ENCODE measurements at regions not wholly inside any gene's neighbourhood (a gene's known extent, or its start where the extent isn't known, plus 50 kb on each side); places are given as distances from the start of the nearest gene placed in this dataset.

GRCh38 chr3:110470310-110470709 is 601.3 kb upstream of the NECTIN3 start:
- TF ChIP-seq EZH2phosphoT487 (IDR thresholded peaks at IDR 0.05; ENCODE audit: low read depth, severe bottlenecking, unreplicated experiment) (no peak), CTCF (IDR thresholded peaks at IDR 0.05; ENCODE audit: poor library complexity) (no peak), EZH2 (IDR thresholded peaks at IDR 0.05; ENCODE audit: borderline replicate concordance) (no peak)
